ENCODE measurements at regions not wholly inside any gene's neighbourhood (a gene's known extent, or its start where the extent isn't known, plus 50 kb on each side); places are given as distances from the start of the nearest gene placed in this dataset.
"Not testable (repeated sequence)": the region's sequence is repeated elsewhere in the genome, so short reads cannot be mapped to it uniquely, and the experiment has no call there.

DNA sequence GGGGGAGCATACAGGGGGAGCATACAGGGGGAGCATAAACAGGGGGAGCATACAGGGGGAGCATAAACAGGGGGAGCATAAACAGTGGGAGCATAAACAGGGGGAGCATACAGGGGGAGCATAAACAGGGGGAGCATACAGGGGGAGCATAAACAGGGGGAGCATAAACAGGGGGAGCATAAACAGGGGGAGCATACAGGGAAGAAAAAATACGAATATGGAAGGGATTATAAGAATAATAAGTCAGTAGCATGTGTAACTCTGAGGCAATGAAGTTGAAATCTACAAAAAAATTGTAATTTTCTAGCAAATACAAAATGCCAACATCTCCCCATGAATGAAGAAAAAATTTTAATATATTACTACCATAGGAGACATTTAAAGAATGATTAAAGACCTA lies 101.3 kb upstream of the FOXQ1 start:
- TF ChIP-seq POLR2A (IDR thresholded peaks at IDR 0.05) = not testable (repeated sequence)
- TF ChIP-seq, protein P1, sequence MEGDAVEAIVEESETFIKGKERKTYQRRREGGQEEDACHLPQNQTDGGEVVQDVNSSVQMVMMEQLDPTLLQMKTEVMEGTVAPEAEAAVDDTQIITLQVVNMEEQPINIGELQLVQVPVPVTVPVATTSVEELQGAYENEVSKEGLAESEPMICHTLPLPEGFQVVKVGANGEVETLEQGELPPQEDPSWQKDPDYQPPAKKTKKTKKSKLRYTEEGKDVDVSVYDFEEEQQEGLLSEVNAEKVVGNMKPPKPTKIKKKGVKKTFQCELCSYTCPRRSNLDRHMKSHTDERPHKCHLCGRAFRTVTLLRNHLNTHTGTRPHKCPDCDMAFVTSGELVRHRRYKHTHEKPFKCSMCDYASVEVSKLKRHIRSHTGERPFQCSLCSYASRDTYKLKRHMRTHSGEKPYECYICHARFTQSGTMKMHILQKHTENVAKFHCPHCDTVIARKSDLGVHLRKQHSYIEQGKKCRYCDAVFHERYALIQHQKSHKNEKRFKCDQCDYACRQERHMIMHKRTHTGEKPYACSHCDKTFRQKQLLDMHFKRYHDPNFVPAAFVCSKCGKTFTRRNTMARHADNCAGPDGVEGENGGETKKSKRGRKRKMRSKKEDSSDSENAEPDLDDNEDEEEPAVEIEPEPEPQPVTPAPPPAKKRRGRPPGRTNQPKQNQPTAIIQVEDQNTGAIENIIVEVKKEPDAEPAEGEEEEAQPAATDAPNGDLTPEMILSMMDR (IDR thresholded peaks at IDR 0.05) = not testable (repeated sequence)
